ENCODE measurements at regions not wholly inside any gene's neighbourhood (a gene's known extent, or its start where the extent isn't known, plus 50 kb on each side); places are given as distances from the start of the nearest gene placed in this dataset.

DNA sequence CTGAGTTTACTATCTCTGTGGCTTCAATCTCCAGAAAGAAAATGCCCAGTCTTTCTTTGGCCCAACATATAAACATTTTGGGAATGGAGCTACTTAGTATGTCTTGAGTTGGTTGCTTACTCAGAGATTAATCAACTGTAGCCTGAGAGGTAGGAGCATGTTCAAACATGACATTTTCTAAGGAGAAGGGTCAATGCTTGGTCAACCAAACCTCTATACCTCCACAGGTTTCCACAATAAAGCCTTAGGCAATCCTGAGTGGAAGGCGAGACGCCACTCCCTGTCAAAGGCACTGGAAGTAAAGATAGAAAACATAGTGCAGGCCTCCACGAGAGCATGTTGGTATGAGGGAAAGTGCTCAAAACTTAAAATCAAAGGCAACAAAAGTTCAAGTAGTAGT is 411.4 kb downstream of the KCTD16 start:
- TF ChIP-seq HOXA7 (CRISPR knock-in tag; IDR thresholded peaks at IDR 0.05) (no peak), POLR2A (IDR thresholded peaks at IDR 0.05; ENCODE audit: low read length) (no peak), CBX8 (IDR thresholded peaks at IDR 0.05) (no peak), MYC (IDR thresholded peaks at IDR 0.05; ENCODE audit: borderline replicate concordance, low read length) (no peak), KDM1A (IDR thresholded peaks at IDR 0.05; ENCODE audit: low read depth) (no peak), CEBPB (IDR thresholded peaks at IDR 0.05) (no peak)
- TF ChIP-seq, protein P1, sequence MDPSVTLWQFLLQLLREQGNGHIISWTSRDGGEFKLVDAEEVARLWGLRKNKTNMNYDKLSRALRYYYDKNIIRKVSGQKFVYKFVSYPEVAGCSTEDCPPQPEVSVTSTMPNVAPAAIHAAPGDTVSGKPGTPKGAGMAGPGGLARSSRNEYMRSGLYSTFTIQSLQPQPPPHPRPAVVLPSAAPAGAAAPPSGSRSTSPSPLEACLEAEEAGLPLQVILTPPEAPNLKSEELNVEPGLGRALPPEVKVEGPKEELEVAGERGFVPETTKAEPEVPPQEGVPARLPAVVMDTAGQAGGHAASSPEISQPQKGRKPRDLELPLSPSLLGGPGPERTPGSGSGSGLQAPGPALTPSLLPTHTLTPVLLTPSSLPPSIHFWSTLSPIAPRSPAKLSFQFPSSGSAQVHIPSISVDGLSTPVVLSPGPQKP (IDR thresholded peaks at IDR 0.05; ENCODE audit: low read depth, low read length): no peak
- TF ChIP-seq, protein P2, sequence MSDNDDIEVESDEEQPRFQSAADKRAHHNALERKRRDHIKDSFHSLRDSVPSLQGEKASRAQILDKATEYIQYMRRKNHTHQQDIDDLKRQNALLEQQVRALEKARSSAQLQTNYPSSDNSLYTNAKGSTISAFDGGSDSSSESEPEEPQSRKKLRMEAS (IDR thresholded peaks at IDR 0.05): no peak
- TF ChIP-seq, protein P3, sequence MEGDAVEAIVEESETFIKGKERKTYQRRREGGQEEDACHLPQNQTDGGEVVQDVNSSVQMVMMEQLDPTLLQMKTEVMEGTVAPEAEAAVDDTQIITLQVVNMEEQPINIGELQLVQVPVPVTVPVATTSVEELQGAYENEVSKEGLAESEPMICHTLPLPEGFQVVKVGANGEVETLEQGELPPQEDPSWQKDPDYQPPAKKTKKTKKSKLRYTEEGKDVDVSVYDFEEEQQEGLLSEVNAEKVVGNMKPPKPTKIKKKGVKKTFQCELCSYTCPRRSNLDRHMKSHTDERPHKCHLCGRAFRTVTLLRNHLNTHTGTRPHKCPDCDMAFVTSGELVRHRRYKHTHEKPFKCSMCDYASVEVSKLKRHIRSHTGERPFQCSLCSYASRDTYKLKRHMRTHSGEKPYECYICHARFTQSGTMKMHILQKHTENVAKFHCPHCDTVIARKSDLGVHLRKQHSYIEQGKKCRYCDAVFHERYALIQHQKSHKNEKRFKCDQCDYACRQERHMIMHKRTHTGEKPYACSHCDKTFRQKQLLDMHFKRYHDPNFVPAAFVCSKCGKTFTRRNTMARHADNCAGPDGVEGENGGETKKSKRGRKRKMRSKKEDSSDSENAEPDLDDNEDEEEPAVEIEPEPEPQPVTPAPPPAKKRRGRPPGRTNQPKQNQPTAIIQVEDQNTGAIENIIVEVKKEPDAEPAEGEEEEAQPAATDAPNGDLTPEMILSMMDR (IDR thresholded peaks at IDR 0.05): no peak
- TF ChIP-seq, protein P4, sequence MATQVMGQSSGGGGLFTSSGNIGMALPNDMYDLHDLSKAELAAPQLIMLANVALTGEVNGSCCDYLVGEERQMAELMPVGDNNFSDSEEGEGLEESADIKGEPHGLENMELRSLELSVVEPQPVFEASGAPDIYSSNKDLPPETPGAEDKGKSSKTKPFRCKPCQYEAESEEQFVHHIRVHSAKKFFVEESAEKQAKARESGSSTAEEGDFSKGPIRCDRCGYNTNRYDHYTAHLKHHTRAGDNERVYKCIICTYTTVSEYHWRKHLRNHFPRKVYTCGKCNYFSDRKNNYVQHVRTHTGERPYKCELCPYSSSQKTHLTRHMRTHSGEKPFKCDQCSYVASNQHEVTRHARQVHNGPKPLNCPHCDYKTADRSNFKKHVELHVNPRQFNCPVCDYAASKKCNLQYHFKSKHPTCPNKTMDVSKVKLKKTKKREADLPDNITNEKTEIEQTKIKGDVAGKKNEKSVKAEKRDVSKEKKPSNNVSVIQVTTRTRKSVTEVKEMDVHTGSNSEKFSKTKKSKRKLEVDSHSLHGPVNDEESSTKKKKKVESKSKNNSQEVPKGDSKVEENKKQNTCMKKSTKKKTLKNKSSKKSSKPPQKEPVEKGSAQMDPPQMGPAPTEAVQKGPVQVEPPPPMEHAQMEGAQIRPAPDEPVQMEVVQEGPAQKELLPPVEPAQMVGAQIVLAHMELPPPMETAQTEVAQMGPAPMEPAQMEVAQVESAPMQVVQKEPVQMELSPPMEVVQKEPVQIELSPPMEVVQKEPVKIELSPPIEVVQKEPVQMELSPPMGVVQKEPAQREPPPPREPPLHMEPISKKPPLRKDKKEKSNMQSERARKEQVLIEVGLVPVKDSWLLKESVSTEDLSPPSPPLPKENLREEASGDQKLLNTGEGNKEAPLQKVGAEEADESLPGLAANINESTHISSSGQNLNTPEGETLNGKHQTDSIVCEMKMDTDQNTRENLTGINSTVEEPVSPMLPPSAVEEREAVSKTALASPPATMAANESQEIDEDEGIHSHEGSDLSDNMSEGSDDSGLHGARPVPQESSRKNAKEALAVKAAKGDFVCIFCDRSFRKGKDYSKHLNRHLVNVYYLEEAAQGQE (IDR thresholded peaks at IDR 0.05): no peak

Data from A549 (cell line).